GDM1 (cell line): ENCODE measurements at regions not wholly inside any gene's neighbourhood (a gene's known extent, or its start where the extent isn't known, plus 50 kb on each side); places are given as distances from the start of the nearest gene placed in this dataset.

ENCODE experiments used
- DNase-seq: peaks from one replicate; lab custom pipeline; 2025; lab: John Stamatoyannopoulos, UW

GRCh38 chr1:218526198-218526580 lies 181.1 kb downstream of the TGFB2 start:
- DNase-seq: no peak

GRCh38 chr1:218527737-218528136 lies 182.6 kb downstream of the TGFB2 start:
- DNase-seq: no peak

DNA sequence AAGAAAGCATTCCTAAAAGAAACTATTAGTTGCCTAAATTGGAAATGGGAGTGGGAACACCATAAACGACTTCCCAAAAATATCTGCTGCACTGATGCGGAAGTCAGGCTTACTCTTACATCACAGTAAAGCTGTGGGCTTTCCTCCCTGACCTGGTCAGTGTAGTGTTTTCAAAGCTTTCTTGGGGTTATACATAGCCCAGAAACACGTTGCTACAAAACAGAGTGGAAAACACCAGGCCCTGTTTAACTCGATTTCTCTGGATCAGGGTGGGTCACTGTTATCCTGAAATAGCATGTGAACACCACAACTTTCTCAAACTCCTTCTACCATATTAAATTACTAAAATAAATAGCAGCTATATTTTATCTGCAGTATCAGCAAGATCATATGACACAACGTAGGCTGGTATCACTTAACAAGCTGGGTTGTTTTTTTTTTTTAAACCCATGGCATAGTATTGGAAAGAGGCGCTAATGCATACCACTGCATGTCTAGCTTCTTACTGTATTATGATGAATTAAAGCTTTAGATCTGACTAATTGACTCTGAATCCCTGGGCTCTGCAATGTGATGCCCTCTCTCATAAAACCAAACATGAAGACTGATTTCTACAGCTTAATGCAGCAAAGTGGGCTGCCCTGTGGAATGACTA lies 184.6 kb downstream of the TGFB2 start:
- DNase-seq: no peak

GRCh38 chr1:218531936-218532335 lies 186.8 kb downstream of the TGFB2 start:
- DNase-seq: no peak

DNA sequence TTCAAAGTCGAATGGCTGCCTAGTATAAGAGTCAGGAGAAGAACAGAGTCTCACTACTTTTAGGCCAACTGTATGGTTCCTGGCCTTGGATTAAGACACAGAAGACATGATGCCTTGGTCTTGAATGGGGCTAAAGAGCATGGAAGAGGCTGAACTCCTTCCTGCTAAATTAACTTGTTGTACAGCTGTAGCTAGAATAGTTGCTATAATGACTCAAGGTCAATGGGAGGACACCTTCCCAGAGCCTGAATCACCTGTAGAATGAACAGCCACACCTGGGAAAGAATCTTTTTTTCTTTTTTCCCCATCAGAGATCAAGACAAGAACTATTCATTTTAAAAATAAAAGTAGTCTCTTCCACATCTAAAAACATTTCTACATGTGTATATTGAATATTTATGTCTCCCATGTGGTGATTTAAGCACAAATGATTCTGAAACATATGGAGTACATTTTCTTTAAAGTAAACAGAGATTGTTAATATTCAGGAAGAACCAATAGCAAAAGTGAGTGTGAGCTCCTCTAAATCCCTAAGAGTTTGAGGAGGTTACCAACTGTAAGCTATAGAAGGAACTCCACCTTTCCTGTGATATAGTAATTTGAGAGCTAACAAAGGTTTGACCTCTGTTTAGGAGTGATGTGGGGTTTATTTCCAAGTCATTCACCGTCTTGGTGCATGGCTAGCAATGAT lies 191.3 kb downstream of the TGFB2 start:
- DNase-seq: no peak

DNA sequence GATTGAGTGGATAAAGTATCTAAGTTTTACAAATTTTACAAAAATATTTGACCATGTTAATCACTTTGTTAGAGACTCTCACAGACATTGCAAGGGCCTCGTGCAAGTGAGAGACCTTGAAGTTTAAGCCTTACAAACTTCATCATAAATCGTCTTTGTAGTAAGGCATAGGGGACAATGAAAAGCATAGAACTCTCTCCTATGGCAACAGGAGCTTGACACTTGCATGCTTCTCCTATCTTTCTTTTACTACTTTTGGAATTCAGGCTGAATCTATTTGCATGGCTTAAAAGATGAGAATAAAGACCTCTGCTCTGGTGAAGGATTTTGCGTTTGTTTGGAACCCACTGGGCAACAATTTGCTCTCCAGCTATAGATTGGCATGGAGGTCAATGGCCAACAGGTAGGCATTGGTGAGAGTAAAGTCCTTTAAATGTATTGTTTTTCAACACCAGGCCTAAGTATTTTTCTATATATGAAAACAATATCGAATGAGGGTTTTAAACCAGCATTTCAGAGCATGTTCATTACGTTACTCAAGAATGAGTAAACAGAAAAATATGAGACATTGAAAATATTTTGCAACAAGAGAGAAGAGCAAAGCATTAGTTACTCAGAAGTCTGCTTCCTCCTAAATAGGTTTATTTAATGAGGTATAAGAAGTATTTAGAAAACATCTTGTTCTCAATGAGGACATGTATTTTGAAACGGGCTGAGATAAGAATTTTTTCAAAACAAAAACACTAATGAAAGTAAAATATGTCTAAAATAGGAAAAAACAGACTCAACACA lies 192.2 kb downstream of the TGFB2 start:
- DNase-seq: no peak

DNA sequence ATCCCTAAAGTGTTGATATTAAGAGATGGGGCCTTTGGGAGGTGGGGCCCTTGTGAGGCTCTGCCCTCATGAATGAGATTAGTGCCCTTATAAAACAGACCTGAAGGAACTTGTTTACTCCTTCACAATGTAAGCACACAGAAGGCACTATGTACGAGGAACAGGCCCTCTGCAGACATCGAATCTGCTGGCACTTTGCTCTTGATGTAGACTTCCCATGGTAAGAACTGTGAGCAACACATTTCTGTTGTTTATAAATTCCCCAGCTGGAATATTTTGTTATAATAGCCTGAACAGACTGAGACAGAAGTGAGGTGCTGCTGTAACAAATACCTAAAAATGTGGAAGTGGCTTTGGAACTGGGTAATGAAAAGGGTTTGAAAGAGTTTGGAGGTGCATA lies 193.2 kb downstream of the TGFB2 start:
- DNase-seq: no peak

DNA sequence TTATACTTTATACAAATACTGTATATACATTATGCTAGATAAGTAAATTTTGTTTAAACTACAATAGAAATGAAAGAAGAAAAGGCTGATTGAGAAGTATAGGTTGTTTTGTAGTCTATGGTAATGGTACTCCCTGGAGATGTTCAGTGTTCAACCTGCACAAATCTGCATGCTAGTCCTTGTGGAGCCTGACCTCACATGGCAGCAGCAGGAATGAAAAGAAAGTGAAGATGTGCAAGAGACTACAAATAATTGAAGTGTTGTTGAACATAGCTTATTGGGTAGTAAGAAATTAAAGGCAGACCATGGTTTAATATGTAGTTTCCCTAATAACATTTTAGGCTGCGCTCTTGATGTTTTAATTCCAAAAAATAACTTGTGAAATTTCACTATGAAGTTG lies 201.2 kb downstream of the TGFB2 start:
- no peak for DNase-seq

GRCh38 chr1:218547957-218548730 lies 203.0 kb downstream of the TGFB2 start:
- DNase-seq: no peak

DNA sequence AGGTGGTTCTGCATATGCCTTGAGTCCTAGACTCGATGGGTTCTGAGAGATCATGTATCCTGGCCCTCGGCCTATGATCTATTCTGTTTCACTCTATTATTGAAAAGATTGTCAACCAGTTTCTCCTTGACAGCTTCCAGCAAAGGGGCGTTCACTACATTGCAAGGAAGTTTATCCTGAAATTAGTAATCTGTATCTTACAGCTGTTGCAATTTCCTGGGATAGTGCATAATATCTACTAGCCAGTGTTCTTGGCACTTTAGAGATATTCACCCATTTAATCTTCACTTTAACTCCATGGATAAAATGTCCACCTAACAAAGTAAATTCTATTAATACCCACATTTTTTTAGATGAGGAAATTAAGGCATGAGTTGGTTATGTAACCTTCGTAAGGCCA lies 203.6 kb downstream of the TGFB2 start:
- DNase-seq: no peak

DNA sequence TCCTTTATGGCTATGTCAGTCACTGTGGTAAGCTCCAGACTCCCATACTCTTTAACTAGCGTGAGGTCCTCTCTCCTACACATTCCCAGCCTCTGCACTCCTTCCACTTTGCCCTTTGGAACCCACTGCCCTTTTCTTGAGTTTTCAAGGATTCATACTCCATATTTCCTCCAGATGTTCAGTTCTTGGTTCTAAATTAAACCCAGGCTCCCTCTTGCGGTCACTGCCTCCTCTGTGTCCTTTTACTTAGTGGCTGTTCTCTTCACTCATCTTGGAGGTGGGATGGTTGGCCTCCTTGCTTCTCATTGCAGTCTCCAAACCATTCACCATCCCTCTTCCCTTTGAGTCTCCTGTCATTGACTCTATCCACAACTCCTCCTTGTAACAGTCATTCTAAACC lies 208.1 kb downstream of the TGFB2 start:
- DNase-seq: no peak

- DNase-seq: no peak
These were observed 210.9 kb downstream of the TGFB2 start for GRCh38 chr1:218556016-218556415.

DNA sequence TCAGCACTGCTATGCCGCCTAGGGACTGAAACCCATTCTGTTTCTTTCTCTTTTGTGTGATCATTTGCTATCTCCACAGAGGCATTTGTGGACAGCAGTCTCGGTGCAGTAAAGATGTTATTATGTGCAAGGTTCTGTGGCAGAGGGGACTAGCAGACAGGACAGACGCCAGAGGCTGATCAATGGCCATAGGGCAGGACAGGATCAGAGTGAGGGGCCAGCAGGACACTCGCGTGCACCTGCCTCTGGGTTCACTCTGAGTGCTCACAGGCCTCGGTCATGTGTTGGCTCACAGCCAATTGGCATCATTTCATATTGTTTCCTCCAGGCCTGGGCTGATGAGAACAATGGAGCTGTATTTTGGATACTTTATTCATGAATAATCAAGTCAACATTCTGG lies 212.6 kb downstream of the TGFB2 start:
- no peak for DNase-seq

DNA sequence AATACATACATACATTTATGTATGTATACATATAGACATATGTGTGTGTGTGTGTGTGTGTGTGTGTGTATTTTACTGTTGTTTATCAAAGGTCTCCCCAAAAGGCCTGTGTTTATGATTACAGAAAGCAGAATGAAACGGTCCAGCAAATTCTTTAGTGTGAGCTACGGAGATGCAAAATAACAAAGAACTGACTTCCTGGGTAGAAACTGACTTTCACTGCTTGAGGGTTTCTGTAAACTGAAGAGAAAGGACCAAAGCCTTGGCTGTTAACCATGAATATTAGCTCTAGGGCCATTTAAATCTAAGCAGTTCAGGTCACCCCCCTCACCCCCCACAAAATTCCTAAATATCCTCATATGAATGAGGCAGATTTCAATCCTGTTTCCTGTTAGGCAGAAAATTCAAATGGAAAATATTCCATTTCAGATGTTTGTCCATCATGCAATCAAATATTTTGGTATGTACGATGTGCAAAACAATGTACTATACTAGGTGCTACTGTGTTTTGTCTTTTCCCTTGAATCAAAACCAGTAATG lies 213.2 kb downstream of the TGFB2 start:
- no peak for DNase-seq

GRCh38 chr1:218565377-218565776 lies 220.2 kb downstream of the TGFB2 start:
- no peak for DNase-seq

GRCh38 chr1:218568962-218569550 lies 223.9 kb downstream of the TGFB2 start:
- no peak for DNase-seq

GRCh38 chr1:218570456-218570855 lies 225.3 kb downstream of the TGFB2 start:
- DNase-seq: no peak

DNA sequence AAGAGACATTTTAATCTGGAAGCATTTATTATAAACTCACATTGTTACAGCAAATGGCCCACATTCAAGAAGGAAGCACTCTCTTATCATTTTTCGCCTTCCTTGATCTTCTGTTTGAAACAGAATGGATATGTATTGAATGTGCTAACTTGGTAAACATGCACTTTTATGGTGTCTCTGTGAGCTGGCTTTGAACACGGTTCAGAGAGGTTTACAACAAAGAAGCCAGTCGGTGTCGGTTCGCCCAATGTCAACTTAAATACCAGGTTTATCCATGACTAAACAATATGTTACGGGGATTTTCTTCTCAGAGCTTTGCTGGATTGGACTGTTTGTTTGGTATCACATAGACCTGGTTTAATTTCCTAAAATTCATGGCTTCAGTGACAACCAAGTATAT lies 226.4 kb downstream of the TGFB2 start:
- DNase-seq: no peak

DNA sequence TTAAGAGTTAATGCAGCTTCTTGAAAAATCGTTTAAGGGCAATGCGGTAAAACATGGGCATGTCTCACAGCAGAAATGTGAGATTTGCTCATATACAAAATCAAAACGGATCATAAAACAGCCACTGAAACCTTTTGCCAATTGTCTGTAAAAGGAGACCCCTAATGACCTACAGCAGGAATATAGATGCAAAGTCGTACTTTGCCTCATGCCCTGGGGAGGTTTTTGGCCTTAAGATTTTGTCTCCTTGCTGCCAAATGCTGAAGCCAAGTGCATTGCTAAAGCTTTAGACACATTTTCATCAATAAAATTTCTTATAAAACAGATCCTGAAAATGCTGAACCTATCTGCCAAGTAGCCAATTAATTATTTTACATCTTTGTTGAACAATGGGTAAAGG lies 226.9 kb downstream of the TGFB2 start:
- no peak for DNase-seq

- no peak for DNase-seq
These were observed 228.8 kb downstream of the TGFB2 start for GRCh38 chr1:218573925-218574324.

DNA sequence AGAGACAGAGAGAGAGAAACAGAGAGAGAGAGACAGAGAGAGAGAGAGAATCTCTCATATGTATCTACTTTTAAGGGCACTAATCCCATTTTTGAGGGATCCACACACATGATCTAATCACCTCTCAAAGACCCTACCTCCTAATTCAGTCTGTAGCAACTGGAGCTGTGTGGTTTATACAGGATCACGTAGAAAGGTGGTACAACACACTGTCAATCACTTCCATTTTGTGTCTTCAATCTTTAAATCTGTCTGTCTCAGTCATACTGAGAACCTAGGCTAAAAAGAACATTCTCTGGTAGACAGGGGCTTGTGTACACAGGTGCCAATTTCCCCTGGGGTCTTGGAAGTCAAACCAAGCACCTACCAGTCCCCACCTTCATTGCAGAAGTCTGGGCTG lies 229.9 kb downstream of the TGFB2 start:
- no peak for DNase-seq

GRCh38 chr1:218575856-218576255 lies 230.7 kb downstream of the TGFB2 start:
- DNase-seq: no peak
